OCI-LY3 (cell line): ENCODE measurements at regions not wholly inside any gene's neighbourhood (a gene's known extent, or its start where the extent isn't known, plus 50 kb on each side); places are given as distances from the start of the nearest gene placed in this dataset.

Experiments
- EZH2phosphoT487 ChIP-seq: fragments of 200-600 bp; shearing (Covaris generic); IDR thresholded peaks from 2 replicates; pipeline ENCODE4 v1.6.1; 2018; ENCODE audit warnings: antibody characterized with exemption, mixed run types, low read depth
- TF ChIP-seq, protein P1 (sequence below): fragments of 200-600, 300-600 bp; sonication (generic); IDR thresholded peaks from 2 replicates; pipeline ENCODE4 v1.5.1; 2014; ENCODE audit warnings: antibody characterized with exemption, low read length, low read depth

- TF ChIP-seq, protein P1, sequence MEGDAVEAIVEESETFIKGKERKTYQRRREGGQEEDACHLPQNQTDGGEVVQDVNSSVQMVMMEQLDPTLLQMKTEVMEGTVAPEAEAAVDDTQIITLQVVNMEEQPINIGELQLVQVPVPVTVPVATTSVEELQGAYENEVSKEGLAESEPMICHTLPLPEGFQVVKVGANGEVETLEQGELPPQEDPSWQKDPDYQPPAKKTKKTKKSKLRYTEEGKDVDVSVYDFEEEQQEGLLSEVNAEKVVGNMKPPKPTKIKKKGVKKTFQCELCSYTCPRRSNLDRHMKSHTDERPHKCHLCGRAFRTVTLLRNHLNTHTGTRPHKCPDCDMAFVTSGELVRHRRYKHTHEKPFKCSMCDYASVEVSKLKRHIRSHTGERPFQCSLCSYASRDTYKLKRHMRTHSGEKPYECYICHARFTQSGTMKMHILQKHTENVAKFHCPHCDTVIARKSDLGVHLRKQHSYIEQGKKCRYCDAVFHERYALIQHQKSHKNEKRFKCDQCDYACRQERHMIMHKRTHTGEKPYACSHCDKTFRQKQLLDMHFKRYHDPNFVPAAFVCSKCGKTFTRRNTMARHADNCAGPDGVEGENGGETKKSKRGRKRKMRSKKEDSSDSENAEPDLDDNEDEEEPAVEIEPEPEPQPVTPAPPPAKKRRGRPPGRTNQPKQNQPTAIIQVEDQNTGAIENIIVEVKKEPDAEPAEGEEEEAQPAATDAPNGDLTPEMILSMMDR, result no peak
- no peak for TF ChIP-seq EZH2phosphoT487
Observed at GRCh38 chr18:39314595-39314994, 1749.0 kb upstream of the CELF4 start.
